Lower leg skin (tissue), 3 donors: ENCODE measurements at regions not wholly inside any gene's neighbourhood (a gene's known extent, or its start where the extent isn't known, plus 50 kb on each side); places are given as distances from the start of the nearest gene placed in this dataset.

Experiments used
- POLR2A ChIP-seq, 2 donors: fragments of 450-650 bp; IDR thresholded peaks; one replicate each; pipeline ENCODE4 v1.6.1; 2016 to 2017; ENCODE audit warnings: antibody characterized with exemption in 2 of 2, mild to moderate bottlenecking in 1 of 2, moderate library complexity in 1 of 2
- TF ChIP-seq, protein P1 (sequence below), 3 donors: fragments of 450-650 bp; IDR thresholded peaks; one replicate each; pipeline ENCODE4 v1.5.1; 2016; ENCODE audit warnings: antibody characterized with exemption in 3 of 3, mild to moderate bottlenecking in 3 of 3, moderate library complexity in 2 of 3

DNA sequence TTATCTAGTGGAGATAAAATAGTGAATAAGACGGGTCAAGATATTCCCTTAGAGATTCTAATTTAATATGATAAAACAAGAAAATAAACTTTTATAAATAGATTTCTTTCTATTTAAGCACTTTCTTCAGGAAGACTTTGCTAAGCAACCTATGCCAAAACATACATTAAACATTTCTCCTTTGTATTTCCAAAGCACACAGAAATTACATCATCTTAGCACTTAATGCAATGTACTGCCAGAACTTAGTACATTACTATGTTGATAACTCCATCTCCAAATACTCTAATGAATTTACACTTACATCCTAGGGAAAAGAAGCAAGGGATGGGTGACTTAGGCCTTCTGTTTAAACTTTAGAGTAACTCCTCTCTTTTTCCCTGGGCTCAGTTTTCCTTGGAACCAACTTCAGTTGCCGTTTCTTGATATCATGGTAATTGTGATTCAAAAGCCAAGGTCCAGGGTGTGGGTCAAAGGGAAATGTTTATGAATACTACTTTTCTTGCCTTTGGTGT is 322.6 kb upstream of the PCDH20 start:
- no peak for TF ChIP-seq POLR2A (IDR thresholded peaks at IDR 0.05)
- TF ChIP-seq, protein P1, sequence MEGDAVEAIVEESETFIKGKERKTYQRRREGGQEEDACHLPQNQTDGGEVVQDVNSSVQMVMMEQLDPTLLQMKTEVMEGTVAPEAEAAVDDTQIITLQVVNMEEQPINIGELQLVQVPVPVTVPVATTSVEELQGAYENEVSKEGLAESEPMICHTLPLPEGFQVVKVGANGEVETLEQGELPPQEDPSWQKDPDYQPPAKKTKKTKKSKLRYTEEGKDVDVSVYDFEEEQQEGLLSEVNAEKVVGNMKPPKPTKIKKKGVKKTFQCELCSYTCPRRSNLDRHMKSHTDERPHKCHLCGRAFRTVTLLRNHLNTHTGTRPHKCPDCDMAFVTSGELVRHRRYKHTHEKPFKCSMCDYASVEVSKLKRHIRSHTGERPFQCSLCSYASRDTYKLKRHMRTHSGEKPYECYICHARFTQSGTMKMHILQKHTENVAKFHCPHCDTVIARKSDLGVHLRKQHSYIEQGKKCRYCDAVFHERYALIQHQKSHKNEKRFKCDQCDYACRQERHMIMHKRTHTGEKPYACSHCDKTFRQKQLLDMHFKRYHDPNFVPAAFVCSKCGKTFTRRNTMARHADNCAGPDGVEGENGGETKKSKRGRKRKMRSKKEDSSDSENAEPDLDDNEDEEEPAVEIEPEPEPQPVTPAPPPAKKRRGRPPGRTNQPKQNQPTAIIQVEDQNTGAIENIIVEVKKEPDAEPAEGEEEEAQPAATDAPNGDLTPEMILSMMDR (IDR thresholded peaks at IDR 0.05): no peak
